Islet precursor cell (in vitro differentiated cells): ENCODE measurements at regions not wholly inside any gene's neighbourhood (a gene's known extent, or its start where the extent isn't known, plus 50 kb on each side); places are given as distances from the start of the nearest gene placed in this dataset.

Source experiments
- DNase-seq: peaks from one replicate; pipeline ENCODE4 v3.0.0-alpha.2; 2018

DNA sequence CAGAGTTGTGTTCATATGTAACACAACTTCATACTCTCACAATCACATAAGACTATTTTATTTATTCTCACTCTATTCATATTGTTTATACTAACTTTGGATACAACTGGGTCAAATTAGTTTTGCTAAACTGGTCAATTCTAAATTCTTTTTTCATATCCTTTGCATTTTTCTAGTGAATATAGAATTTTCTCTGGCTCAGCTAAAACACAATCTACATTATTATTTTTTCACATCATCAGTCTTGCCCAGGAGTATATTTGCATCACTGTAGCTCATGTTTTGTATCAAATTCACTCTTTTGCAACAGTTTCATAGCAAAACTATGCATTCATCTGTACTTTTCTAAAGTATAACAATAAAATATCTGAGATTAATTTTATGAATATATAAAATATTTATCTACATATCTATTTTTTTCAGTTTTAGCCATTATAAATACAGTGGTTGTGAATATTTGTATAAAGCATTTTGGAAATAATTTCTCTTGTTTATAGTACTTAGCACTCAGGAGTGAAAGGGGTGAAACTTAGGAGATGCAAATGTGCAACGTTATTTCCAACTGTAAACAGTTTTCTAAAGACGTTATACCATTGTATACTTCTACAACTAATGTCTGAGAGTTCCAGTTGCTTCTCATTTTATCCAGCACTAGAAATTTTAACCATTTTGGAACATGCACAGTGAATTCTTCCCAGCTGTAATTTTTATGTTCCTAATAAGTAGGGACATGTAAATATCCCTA, 854.6 kb downstream of the CBLN2 start:
- no peak for DNase-seq

DNA sequence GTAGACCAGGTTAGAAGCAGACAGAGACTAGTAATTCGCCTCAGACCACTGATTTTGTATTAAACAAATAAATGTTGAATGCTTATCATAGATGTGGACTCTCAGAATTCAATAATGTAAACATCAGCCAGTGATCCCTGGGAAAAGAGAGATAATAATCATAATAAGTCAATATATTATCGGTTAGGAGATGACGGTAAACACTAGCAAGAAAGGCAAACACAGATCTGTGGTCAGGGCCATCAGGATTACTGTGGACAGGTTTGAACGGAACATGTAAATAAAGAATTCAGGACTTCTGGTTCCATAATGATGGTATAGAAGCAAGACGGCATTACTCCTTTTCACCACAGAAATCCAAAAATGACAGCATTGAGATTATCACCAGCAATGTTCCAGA, 861.6 kb downstream of the CBLN2 start:
- DNase-seq: no peak

DNA sequence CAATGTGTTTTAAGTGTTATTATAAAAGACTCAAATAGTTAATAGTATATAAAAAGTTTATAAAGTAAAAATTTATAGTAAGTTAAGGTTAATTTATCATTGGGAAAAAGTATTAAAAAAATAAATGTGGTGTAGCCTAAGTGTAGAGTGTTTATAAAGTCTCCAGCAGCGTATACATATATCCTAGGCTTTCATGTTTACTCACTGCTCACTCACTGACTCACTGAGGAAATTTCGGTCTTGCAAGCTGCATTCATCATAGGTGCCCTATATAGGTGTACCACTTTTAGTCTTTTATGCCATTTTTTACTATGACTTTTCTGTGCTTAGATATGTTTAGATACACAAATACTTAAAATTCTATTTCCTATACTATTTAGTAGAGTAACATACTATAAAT, 866.0 kb downstream of the CBLN2 start:
- DNase-seq: no peak

DNA sequence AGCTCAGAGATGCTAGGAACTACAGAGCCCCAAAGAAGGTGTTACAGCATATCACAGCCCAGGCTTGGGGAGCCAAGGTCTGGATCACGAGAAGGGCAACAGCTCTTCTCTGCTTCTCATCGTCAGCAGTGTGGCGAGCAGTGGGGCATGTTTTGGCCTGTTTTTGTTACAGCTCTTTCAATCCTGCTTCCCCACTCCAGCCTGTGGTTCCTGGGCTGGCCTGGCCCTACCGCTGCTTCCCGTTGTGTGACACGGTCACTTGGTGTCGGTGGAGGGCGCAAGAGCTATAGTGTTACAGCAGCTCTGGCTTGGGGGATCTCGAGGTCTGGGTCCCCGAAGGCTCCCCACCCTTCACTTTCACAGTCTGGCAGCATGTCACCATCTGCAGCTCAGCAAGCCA, 870.2 kb downstream of the CBLN2 start:
- peak; percentile 44 for DNase-seq

DNA sequence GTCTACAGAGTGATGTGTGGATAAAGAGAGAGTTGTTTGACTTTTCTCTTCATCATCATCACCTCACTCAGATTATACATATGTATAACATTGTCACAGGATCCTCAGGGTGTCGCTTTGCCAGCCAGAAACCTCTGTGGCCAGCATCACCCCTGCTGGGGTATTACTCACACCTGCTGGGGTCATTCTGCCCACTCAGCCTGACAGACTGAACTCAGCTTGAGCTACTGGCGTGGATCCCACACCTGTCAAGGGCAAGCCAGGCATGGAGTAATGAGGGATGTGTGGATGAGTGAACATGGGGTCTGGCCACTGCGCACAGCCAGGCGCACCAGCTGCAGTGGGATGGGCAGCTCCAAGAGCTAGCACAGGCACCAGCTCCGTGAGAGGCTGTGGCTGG, 870.6 kb downstream of the CBLN2 start:
- no peak for DNase-seq

DNA sequence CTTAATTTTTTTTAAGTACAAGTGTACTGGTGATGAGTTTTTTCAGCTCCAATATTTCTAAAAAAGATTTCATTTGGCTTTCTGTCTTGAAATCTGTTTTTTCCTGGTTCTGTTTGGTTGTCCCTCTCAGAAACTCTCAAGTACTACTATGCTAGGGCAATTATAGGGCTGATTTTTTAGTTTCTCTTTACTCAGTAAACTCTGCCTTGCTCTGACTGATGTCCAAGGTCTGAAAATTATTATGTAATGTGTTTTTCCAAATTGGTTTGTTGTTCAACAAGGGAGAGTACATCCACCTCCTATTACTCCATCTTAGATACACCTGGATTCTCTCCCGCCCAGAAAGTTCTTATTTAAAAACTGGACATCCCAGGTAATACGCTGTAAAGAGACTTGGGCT, 877.7 kb downstream of the CBLN2 start:
- DNase-seq: no peak

DNA sequence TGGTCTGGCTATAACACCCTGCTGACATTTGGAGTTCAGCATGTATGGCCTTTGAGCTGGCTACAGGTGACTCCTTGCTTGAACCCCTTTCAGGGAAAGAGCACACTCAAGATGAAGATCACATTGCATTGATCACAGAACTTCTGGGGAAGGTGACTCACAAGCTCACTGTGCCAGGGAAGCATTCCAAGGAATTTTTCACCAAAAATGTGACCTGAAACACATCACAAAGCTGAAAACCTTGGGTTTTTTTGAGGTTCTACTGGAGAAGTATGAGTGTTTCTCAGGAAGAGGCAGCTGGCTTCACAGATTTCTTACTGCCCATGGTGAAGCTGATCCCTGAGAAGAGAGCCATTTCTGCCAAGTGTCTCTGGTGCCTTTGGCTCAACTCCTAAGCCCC, 879.0 kb downstream of the CBLN2 start:
- no peak for DNase-seq

DNA sequence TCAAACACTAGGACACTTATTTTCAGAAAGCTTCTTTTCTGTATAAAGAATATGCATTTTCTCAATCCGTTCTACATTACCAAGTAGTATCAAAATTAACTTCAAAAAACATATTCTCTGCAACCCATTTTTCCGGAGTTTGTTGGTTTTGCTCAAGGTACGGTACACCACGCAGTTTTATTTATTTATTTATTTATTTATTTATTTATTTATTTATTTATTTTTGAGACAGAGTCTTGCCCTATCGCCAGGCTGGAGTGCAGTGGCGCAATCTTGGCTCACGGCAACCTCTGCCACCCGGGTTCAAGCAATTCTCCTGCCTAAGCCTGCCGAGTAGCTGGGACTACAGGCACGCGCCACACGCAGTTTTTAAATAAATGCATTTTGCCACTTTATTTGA, 900.3 kb downstream of the CBLN2 start:
- DNase-seq: no peak

DNA sequence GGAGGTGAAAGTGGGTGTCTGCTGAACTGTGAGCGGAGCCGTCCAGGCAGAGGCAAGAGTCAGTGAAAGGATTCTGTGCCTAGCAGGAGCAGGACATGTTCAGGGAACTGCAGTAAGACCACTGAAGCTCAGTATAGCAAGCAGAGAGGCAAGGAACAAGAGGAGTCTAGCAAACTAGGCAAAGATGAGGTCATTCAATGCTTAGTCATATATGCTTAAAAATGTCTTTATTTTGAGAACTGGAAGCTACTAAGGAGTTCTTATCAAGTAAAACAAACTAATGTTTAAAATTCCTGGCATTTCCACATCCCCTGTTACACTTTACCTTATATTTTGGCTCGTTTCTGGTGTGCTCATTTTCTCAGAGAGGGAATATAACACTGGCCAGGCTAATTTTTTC, 913.4 kb downstream of the CBLN2 start:
- DNase-seq: no peak

DNA sequence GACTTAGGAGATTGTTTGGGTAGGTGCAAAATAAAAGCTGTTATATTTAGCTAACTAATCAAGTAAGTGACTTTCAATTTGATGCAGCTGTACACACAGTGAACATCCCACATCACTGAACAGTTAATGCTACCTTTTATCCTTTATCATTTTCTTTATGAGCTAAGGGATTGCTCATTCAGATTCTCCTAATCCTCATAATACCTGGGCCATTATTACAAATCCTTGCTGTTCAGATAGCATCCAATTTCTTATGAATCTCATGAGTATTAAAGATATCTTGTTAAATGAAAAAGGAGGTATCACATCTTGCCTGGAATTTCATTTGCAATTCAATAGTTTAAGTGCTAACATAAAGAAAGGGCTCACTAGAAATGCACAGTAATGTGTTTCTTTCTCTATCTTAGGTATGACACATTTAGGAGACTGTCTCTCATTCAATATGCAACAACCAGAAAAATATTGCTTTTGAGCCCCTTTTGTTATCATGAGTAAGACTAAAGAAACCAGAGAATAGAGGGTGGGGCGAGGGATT, 918.5 kb downstream of the CBLN2 start:
- no peak for DNase-seq

DNA sequence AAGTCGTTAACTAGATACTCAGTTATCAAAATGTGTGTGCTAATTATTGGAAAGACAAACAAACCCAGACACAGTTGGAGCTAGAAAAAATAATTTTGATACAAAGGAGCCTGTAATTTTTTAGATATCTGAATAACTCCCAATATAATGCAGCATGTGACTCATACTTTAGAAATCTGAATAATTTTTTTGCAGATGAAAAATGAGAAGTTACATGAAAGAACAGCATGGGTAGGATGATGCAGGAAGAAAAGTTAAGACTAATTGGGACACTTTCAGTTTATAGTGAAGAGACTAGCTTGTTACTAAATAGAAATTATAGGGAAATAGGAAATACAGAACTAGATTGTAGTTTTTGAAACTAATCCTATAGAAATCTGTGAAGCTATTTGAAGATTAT, 945.8 kb downstream of the CBLN2 start:
- no peak for DNase-seq

DNA sequence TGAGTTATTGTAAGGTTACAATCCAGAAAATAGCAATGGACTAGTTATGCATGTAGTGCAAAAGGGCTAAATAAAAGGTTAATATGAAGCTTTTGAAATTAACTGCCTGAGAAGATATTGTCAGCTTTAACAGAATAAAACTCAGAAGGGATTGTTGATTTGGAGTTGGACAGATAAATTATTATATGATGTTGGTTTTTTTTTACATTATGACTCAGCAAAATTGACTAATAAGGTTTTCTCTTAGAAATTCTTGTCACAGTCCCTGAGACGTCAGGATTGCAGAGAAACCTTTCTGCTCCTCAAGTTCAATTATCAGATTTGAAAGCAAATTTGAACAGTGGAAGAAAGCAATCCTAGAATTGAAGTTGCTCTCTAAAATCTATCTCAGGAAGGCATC, 946.9 kb downstream of the CBLN2 start:
- DNase-seq: no peak

DNA sequence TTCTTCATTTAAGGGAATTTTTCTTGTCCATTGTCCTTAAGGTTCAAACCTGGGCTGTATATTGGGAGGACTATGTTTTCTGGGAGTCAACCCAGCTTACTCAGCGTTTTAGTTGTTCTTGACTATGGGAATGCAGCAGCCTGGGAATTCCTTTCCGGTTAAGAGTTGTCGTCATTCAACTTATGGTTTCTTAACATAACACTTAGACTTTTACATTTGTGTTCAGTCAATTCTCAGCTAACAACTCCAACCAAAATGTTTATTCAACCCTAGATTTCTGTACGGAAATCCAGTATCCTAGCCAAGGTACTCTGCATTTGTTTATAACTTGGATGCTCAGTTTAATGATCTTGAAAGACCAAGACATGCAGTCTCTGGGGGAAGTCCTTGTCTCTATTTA, 960.9 kb downstream of the CBLN2 start:
- DNase-seq: no peak

DNA sequence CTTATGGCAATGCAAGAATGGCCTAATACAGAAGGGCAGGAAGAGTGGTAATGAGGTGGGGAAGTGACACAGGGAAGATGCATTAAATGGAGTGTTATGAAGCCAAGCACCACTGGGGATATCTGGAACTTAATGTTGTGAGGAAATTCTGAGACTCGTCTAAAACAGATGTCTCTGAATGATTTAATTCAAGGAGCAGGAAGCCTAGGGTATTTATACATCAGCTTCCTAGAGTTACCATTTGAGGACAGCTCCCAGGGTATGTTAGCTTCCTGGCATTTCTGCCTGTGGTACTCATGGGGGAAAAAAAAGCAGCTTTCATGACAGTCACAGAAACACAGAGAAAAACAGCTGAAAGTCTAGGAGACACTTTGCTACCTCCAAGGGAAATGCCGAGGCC, 989.5 kb downstream of the CBLN2 start:
- DNase-seq: no peak

DNA sequence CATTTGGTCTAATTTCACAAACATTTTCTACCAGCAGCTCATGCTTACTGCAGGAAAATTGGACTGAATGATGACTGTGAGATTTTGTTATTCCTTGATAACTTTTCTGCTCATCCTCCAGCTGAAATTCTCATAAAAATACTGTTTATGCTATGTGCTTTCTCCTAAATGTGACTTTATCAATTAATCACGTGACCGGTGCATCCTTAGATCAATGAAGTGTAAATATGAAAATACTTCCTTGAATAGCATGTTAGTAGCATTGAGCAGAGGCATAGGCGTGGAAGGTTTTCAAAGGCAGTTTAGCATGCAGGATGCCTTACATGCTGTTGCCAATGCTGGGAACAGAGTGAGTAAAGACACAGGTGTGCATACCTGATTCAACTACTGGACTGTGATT, 1002.5 kb downstream of the CBLN2 start:
- DNase-seq: no peak

DNA sequence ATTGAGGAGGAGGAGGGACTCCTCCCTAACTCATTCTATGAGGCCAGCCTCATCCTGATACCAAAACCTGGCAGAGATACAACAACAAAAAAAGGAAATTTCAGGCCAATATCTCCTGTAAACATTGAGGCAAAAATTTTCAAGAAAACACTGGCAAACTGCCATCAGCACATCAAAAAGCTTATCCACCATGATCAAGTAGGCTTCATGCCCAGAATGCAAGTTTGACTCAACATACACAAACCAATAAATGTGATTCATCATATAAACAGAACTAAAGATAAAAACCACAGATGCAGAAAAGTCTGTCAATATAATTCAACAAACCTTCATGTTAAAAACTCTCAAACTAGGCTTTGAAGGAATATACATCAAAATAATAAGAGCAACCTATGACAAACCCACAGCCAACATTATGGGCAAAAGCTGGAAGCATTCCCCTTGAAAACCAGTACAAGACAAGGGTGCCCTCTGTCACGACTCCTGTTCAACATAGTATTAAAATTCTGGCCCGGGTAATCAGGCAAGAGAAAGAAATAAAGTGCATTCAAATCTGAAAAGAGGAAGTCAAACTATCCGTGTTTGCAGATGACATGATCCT, 1014.3 kb downstream of the CBLN2 start:
- no peak for DNase-seq

DNA sequence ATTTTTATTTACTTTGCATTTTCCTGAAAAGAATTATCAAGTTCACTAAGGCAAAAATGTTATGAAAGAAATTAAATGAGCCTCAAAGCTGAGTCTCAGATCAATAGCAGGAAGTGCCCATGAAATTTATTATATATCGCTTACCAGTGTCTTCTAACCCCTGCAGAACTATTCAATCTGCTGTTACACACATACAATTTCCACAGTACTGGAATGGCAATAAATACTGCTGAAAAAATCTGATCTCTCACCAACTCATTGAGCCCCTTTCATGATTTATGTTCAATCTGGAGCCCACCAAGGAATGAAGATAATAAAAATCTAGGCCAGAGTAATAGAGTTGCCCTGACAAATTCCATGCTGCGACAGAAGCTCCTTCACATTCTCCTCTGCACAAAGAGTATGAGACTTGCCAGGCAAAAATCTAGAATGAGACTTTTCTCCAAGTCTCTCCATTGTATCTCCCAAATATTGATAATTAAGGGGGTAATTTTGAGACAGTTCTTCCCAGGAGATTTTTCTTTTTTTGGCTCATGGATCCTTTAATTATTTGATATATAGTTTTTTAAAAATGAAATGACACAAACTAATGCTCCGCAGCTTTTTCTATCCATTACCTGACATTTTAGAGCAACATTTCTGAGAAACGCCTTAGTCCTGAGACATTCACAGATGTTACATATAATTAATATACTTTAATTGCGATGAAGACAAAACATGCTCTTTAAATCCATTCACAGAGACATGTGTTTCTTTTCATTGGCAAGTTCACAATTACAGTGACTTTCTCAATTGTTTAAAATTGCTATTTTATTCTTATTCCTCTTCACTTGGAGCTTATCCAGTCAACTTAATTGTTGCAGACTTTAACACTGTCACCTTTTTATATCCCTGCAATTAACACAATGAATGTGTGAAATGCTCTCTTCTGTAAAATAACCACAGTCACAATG, 1020.4 kb downstream of the CBLN2 start:
- no peak for DNase-seq

DNA sequence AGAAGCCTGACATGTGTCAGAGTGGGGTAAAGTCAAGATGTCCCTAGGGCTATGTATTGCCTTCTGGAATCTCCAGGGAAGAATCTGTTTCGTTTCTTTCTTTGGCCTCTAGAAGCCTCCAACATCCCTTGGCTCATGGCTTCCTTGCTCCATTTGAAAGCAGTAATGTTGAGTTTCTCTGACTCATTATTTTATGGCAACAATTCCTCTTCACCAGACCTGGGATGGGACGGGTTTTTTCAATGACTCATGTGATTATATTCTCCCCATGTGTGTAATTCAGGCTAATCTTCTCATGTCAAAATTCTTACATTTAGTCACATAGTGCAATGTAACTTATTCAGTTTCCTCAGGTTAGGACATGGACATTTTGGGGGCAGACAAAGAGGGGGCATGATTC, 1038.6 kb downstream of the CBLN2 start:
- no peak for DNase-seq

DNA sequence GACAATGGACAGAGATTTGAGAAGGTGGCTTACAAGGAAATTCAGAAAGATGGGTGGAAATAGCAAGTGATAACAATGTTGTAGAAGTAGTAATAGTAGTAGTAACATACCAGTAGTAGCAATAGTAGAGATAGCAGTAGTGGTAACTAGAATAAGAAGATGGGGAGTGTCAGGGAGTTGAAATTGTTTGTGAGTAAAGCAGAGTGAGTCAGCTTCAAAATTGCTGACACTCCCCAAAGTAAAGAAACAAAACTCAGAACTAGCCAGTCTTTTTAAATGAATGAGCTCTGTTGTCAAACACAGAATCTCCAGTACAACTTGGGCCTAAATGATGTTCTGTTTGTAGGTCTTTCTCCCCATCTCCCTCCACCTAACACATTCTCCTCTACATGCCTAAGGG, 1040.9 kb downstream of the CBLN2 start:
- no peak for DNase-seq

DNA sequence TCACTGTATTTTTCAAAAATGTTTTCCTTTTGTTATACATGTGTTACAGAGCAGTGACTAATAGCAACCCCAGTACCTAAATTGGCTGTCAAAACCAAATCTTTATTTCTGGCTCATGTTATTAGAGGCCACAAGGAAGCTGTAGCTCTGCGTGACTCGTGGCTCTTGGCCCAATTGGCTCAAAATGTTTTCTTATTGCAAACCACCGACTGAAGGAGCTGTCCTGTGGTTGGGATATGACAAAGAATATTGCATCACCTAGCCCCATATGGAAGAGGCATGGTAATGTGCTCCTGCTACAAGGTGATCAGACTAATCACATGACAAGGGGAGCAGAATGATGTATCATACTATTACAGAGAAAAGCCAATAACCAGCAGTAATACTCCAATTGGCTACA, 1058.5 kb downstream of the CBLN2 start:
- no peak for DNase-seq

DNA sequence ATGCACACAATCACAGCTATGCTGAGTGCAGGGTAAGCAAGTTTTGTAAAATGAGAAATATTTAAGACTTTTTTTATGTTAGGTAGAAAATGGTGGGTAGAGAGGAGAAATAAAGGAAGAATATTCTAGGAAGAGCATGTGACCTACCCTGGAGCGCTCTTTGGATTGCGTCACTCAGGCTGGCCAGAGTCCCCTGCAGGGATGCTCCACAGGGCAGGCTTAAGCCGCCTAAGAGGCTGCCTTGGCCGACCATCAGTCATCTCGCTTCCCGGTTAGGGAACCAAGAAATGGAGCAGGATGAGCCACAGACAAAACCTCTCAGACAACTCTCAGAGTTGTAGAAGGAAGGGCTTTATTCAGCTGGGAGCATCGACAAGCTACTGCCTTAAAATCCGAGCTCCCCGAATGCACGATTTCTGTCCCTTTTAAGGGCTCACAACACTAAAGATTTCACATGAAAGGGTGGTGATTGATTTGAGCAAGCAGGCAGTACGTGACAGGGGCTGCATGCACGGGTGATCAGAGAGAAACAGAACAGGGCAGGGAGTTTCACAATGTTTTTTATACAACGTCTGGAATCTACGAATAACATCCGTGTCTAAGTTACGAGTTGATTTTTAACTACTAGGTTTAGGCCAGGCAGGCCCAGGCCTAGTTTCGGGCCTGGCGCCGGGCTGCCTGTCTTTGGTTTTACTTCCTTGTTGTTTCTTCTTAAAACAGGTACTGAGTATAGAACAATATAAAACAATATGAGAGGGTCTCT, 1072.0 kb downstream of the CBLN2 start:
- peak; percentile 54 for DNase-seq

DNA sequence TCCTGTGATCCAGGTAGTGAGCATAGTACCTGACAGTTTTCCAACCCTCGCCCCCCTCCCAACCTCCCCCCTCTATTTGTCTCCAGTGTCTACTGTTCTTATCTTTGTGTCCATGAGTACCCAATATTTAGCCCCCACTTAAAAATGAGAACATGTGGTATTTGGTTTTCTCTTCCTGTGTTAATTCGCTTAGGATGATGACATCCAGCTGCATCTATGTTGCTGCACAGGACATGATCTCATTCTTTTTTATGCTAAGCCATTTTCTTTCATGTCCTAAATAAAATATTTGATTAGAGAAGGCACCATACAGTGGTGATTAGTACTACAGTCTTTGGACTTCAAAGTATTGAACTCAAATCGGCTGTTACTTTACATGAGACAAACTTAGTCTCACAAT, 1087.9 kb downstream of the CBLN2 start:
- DNase-seq: no peak

DNA sequence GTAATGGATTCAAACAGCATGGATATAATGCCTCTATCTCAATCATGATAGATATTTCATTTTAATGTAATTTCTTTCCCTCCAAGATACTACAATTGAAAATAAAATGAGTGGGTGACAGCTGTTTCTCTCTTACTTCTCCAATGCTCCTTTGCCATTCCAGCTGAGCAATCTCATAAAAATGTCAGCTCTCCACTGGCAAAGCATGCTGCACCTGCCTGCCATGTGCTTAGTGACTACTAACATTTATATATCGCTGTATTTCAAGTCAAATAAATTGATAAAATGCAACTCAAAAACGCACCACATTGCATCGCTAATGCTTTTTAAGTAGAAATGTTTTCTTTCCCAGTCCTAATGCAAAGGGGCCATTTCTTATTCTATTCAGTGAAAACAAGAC, 1093.9 kb downstream of the CBLN2 start:
- DNase-seq: no peak
